GM12878 (cell line): ENCODE measurements at regions not wholly inside any gene's neighbourhood (a gene's known extent, or its start where the extent isn't known, plus 50 kb on each side); places are given as distances from the start of the nearest gene placed in this dataset.
A peak's percentile ranks its signal among the peaks of the same experiment; 100 is the strongest.

Experiments
- CEBPB ChIP-seq, 2 experiments: fragments of 150-350 bp in 1 of 2; IDR thresholded peaks; 2 replicates each; pipeline ENCODE4 v1.6.1; 2012 to 2014; ENCODE audit warnings: low read depth in 2 of 2, low read length in 2 of 2, borderline replicate concordance in 1 of 2, inconsistent platforms in 1 of 2
- NR2C2 ChIP-seq: IDR thresholded peaks from 2 replicates; pipeline ENCODE4 v1.6.1; 2011; ENCODE audit warnings: borderline replicate concordance, low read depth; ENCODE audit not compliant: control insufficient read depth, insufficient read length
- NRF1 ChIP-seq: conservative IDR thresholded peaks from 2 replicates; pipeline ENCODE4 v1.6.1; 2011; ENCODE audit warnings: mild to moderate bottlenecking, low read depth, low read length, improper control_type of control experiment
- PML ChIP-seq: IDR thresholded peaks from 2 replicates; pipeline ENCODE4 v1.6.1; 2012; ENCODE audit warnings: low read length, inconsistent platforms
- SUPT20H ChIP-seq: IDR thresholded peaks from 2 replicates; pipeline ENCODE4 v1.6.1; 2011; ENCODE audit warnings: low read depth, mild to moderate bottlenecking, low read length, moderate library complexity, borderline replicate concordance; ENCODE audit not compliant: control insufficient read depth
- TF ChIP-seq, protein P1 (sequence below): IDR thresholded peaks from 2 replicates; pipeline ENCODE4 v1.6.1; 2012; ENCODE audit warnings: mild to moderate bottlenecking, low read depth, low read length
- TF ChIP-seq, protein P2 (sequence below): fragments of 450-650 bp; formaldehyde crosslinking; IDR thresholded peaks from 2 replicates; pipeline ENCODE4 v1.5.0; 2022; ENCODE audit warnings: mild to moderate bottlenecking, missing genetic modification characterization
- TF ChIP-seq, protein P3 (sequence below): fragments of 450-650 bp; IDR thresholded peaks from 2 replicates; pipeline ENCODE4 v1.6.1; 2016; ENCODE audit warnings: mild to moderate bottlenecking
- TF ChIP-seq, protein P4 (sequence below): fragments of 450-650 bp; conservative IDR thresholded peaks from 2 replicates; pipeline ENCODE4 v1.6.1; 2017; ENCODE audit warnings: mild to moderate bottlenecking, moderate library complexity
- TF ChIP-seq, protein P5 (sequence below): fragments of 450-650 bp; IDR thresholded peaks from 2 replicates; pipeline ENCODE4 v1.6.1; 2018; ENCODE audit warnings: borderline replicate concordance, mild to moderate bottlenecking; ENCODE audit not compliant: partially characterized antibody
- TF ChIP-seq, protein P6 (sequence below): fragments of 450-650 bp; IDR thresholded peaks from 2 replicates; pipeline ENCODE4 v1.6.1; 2018; ENCODE audit warnings: mild to moderate bottlenecking, low read depth, moderate library complexity; ENCODE audit not compliant: partially characterized antibody

DNA sequence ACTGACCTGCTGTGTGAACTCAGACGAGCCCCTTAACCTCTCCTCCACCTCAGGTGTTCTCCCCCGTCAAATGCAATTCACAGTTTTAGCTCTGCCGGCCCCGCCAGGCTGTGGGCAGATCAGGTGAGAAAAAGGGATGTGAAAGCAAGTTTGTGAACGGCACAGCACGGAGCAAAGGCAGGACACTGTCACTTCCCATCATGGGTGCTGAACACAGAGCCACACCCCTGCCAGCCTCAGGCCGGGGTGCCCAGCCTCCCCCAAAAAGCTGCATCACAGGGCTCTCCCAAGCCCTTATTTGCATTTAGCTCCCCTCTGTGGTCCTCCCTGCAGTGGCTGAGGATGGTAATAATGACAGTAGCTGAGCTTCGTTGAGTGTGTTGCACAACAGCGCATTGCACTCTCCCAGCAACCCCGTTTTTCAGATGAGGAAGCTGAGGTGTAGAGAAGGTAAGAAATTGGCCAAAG is 88.8 kb upstream of the TNRC6C start (continued):
- no peak for TF ChIP-seq NRF1
- TF ChIP-seq, protein P1, sequence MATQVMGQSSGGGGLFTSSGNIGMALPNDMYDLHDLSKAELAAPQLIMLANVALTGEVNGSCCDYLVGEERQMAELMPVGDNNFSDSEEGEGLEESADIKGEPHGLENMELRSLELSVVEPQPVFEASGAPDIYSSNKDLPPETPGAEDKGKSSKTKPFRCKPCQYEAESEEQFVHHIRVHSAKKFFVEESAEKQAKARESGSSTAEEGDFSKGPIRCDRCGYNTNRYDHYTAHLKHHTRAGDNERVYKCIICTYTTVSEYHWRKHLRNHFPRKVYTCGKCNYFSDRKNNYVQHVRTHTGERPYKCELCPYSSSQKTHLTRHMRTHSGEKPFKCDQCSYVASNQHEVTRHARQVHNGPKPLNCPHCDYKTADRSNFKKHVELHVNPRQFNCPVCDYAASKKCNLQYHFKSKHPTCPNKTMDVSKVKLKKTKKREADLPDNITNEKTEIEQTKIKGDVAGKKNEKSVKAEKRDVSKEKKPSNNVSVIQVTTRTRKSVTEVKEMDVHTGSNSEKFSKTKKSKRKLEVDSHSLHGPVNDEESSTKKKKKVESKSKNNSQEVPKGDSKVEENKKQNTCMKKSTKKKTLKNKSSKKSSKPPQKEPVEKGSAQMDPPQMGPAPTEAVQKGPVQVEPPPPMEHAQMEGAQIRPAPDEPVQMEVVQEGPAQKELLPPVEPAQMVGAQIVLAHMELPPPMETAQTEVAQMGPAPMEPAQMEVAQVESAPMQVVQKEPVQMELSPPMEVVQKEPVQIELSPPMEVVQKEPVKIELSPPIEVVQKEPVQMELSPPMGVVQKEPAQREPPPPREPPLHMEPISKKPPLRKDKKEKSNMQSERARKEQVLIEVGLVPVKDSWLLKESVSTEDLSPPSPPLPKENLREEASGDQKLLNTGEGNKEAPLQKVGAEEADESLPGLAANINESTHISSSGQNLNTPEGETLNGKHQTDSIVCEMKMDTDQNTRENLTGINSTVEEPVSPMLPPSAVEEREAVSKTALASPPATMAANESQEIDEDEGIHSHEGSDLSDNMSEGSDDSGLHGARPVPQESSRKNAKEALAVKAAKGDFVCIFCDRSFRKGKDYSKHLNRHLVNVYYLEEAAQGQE: no peak
- no peak for TF ChIP-seq SUPT20H
- TF ChIP-seq, protein P2, sequence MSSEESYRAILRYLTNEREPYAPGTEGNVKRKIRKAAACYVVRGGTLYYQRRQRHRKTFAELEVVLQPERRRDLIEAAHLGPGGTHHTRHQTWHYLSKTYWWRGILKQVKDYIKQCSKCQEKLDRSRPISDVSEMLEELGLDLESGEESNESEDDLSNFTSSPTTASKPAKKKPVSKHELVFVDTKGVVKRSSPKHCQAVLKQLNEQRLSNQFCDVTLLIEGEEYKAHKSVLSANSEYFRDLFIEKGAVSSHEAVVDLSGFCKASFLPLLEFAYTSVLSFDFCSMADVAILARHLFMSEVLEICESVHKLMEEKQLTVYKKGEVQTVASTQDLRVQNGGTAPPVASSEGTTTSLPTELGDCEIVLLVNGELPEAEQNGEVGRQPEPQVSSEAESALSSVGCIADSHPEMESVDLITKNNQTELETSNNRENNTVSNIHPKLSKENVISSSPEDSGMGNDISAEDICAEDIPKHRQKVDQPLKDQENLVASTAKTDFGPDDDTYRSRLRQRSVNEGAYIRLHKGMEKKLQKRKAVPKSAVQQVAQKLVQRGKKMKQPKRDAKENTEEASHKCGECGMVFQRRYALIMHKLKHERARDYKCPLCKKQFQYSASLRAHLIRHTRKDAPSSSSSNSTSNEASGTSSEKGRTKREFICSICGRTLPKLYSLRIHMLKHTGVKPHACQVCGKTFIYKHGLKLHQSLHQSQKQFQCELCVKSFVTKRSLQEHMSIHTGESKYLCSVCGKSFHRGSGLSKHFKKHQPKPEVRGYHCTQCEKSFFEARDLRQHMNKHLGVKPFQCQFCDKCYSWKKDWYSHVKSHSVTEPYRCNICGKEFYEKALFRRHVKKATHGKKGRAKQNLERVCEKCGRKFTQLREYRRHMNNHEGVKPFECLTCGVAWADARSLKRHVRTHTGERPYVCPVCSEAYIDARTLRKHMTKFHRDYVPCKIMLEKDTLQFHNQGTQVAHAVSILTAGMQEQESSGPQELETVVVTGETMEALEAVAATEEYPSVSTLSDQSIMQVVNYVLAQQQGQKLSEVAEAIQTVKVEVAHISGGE (CRISPR knock-in tag): no peak
- TF ChIP-seq, protein P3, sequence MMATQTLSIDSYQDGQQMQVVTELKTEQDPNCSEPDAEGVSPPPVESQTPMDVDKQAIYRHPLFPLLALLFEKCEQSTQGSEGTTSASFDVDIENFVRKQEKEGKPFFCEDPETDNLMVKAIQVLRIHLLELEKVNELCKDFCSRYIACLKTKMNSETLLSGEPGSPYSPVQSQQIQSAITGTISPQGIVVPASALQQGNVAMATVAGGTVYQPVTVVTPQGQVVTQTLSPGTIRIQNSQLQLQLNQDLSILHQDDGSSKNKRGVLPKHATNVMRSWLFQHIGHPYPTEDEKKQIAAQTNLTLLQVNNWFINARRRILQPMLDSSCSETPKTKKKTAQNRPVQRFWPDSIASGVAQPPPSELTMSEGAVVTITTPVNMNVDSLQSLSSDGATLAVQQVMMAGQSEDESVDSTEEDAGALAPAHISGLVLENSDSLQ: peak; percentile 62
- TF ChIP-seq, protein P4, sequence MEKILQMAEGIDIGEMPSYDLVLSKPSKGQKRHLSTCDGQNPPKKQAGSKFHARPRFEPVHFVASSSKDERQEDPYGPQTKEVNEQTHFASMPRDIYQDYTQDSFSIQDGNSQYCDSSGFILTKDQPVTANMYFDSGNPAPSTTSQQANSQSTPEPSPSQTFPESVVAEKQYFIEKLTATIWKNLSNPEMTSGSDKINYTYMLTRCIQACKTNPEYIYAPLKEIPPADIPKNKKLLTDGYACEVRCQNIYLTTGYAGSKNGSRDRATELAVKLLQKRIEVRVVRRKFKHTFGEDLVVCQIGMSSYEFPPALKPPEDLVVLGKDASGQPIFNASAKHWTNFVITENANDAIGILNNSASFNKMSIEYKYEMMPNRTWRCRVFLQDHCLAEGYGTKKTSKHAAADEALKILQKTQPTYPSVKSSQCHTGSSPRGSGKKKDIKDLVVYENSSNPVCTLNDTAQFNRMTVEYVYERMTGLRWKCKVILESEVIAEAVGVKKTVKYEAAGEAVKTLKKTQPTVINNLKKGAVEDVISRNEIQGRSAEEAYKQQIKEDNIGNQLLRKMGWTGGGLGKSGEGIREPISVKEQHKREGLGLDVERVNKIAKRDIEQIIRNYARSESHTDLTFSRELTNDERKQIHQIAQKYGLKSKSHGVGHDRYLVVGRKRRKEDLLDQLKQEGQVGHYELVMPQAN: peak; percentile 1; the same call in 1 of the 2 replicates
- TF ChIP-seq, protein P5, sequence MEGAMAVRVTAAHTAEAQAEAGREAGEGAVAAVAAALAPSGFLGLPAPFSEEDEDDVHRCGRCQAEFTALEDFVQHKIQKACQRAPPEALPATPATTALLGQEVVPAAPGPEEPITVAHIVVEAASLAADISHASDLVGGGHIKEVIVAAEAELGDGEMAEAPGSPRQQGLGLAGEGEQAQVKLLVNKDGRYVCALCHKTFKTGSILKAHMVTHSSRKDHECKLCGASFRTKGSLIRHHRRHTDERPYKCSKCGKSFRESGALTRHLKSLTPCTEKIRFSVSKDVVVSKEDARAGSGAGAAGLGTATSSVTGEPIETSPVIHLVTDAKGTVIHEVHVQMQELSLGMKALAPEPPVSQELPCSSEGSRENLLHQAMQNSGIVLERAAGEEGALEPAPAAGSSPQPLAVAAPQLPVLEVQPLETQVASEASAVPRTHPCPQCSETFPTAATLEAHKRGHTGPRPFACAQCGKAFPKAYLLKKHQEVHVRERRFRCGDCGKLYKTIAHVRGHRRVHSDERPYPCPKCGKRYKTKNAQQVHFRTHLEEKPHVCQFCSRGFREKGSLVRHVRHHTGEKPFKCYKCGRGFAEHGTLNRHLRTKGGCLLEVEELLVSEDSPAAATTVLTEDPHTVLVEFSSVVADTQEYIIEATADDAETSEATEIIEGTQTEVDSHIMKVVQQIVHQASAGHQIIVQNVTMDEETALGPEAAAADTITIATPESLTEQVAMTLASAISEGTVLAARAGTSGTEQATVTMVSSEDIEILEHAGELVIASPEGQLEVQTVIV: no peak
- TF ChIP-seq, protein P6, sequence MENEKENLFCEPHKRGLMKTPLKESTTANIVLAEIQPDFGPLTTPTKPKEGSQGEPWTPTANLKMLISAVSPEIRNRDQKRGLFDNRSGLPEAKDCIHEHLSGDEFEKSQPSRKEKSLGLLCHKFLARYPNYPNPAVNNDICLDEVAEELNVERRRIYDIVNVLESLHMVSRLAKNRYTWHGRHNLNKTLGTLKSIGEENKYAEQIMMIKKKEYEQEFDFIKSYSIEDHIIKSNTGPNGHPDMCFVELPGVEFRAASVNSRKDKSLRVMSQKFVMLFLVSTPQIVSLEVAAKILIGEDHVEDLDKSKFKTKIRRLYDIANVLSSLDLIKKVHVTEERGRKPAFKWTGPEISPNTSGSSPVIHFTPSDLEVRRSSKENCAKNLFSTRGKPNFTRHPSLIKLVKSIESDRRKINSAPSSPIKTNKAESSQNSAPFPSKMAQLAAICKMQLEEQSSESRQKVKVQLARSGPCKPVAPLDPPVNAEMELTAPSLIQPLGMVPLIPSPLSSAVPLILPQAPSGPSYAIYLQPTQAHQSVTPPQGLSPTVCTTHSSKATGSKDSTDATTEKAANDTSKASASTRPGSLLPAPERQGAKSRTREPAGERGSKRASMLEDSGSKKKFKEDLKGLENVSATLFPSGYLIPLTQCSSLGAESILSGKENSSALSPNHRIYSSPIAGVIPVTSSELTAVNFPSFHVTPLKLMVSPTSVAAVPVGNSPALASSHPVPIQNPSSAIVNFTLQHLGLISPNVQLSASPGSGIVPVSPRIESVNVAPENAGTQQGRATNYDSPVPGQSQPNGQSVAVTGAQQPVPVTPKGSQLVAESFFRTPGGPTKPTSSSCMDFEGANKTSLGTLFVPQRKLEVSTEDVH: no peak
- no peak for TF ChIP-seq NR2C2
- peak in 1 of 2 experiments; percentile 45; a peak in 1 of 4 replicates for TF ChIP-seq CEBPB (IDR thresholded peaks at IDR 0.05; ENCODE audit: borderline replicate concordance in 1 of 2, low read depth in 2 of 2, low read length in 2 of 2)
- TF ChIP-seq PML: no peak
